Uterus (tissue), 3 donors: ENCODE measurements at regions not wholly inside any gene's neighbourhood (a gene's known extent, or its start where the extent isn't known, plus 50 kb on each side); places are given as distances from the start of the nearest gene placed in this dataset.

Source experiments
- DNase-seq, 2 donors: peaks; one replicate each; pipeline ENCODE4 v3.0.0-alpha.2; 2019 to 2020
- H3K27ac ChIP-seq, 2 donors: fragments of 200-600 bp; sonication (generic); 1 replicate in 1 of 2; 2 replicates in 1 of 2; pipeline ENCODE4 v1.5.1; 2016 to 2018
- H3K27me3 ChIP-seq, 2 donors: fragments of 200-600 bp; sonication (generic); one replicate each; pipeline ENCODE4 v1.5.1; 2018 to 2019; ENCODE audit warnings: control low read depth in 1 of 2
- H3K36me3 ChIP-seq, 2 donors: fragments of 200-600 bp; sonication (generic); one replicate each; pipeline ENCODE4 v1.5.1; 2019; ENCODE audit warnings: control low read depth in 1 of 2
- H3K4me1 ChIP-seq, 2 donors: fragments of 200-600 bp; sonication (generic); one replicate each; pipeline ENCODE4 v1.5.1; 2018 to 2019; ENCODE audit warnings: control low read depth in 1 of 2
- H3K4me3 ChIP-seq, 2 donors: fragments of 200-600 bp; sonication (generic); 1 replicate in 1 of 2; 2 replicates in 1 of 2; pipeline ENCODE4 v1.5.1; 2018 to 2019; ENCODE audit warnings: mild to moderate bottlenecking in 1 of 2
- H3K9me3 ChIP-seq, 2 donors: fragments of 200-600 bp; sonication (generic); one replicate each; pipeline ENCODE4 v1.5.1; 2019; ENCODE audit warnings: control low read depth in 1 of 2
- POLR2A ChIP-seq, 2 donors: fragments of 450-650 bp; IDR thresholded peaks; one replicate each; pipeline ENCODE4 v1.6.1; 2016; ENCODE audit warnings: antibody characterized with exemption in 2 of 2, mild to moderate bottlenecking in 1 of 2, moderate library complexity in 1 of 2
- intact Hi-C: fragments of 100-400 bp; cut with DNase I; formaldehyde crosslinking; loops from one replicate; pipeline ENCODE4 v1.15.1; 2023; ENCODE audit warnings: low total_unique reads
- TF ChIP-seq, protein P1 (sequence below), 4 experiments: fragments of 200-600 bp in 2 of 4; fragments of 450-650 bp in 2 of 4; sonication (generic) in 2 of 4; IDR thresholded peaks; one replicate each; pipeline ENCODE4 v1.5.1; 2016 to 2019; ENCODE audit warnings: antibody characterized with exemption in 4 of 4, mild to moderate bottlenecking in 2 of 4, moderate library complexity in 1 of 4
- donor health status: DM: yes; HTN: yes; CAD: no.

DNA sequence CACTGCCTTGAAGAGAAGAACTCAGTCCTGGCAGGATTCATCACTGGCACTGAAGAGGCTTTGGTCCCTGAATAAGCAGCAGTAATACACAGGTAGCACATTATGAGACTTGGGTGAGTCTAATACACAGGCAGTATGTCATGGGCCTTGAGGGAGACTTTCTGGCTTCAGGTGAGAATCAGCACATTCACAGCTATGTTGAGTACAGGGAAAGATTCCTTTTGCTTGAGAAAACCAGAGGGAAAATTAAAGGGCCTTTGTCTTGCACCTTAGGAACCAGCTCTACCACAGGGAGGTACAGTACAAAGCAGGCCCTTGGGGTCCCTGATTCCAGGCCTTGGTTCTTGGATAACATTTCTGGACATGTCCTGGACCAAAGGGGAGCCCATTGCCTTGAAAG, 484.6 kb downstream of the RFC3 start:
- Histone ChIP-seq H3K4me3 (no peak overlapping the region), H3K27me3 (peaks cover 0 to 3% of the 10 kb centered on the region in 2 donors), H3K9me3 (no peaks in the 10 kb centered on the region), H3K27ac (no peak overlapping the region), H3K36me3 (no peaks in the 10 kb centered on the region), H3K4me1 (no peaks in the 10 kb centered on the region)
- TF ChIP-seq, protein P1, sequence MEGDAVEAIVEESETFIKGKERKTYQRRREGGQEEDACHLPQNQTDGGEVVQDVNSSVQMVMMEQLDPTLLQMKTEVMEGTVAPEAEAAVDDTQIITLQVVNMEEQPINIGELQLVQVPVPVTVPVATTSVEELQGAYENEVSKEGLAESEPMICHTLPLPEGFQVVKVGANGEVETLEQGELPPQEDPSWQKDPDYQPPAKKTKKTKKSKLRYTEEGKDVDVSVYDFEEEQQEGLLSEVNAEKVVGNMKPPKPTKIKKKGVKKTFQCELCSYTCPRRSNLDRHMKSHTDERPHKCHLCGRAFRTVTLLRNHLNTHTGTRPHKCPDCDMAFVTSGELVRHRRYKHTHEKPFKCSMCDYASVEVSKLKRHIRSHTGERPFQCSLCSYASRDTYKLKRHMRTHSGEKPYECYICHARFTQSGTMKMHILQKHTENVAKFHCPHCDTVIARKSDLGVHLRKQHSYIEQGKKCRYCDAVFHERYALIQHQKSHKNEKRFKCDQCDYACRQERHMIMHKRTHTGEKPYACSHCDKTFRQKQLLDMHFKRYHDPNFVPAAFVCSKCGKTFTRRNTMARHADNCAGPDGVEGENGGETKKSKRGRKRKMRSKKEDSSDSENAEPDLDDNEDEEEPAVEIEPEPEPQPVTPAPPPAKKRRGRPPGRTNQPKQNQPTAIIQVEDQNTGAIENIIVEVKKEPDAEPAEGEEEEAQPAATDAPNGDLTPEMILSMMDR (IDR thresholded peaks at IDR 0.05): no peak
- TF ChIP-seq POLR2A (IDR thresholded peaks at IDR 0.05): no peak
- intact Hi-C loops: no loop called here
- no peak for DNase-seq

DNA sequence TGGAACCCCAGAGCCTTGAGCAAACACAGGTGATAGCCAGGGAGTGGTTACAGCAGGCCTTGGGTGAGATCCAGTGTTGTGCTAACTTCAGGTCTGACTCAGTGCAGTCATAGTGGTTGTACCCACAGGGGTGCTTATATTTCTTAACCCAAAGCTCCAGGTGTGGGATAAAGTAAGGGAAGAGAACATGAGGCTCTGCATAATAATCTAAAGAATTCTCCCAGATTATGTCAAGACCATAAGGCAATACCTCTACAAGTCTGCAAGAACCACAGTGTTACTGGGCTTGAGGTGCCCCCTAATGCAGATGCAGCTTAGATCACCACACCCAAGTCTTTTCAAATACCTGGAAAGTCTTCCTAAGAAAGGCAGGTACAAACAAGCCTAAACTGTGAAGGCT, 485.4 kb downstream of the RFC3 start:
- no peaks in the 10 kb centered on the region for H3K27me3 ChIP-seq
- H3K27ac ChIP-seq: no peak overlapping the region
- H3K4me1 ChIP-seq: no peaks in the 10 kb centered on the region
- no peaks in the 10 kb centered on the region for H3K36me3 ChIP-seq
- TF ChIP-seq, protein P1 (IDR thresholded peaks at IDR 0.05): no peak
- no peak for TF ChIP-seq POLR2A (IDR thresholded peaks at IDR 0.05)
- H3K4me3 ChIP-seq: no peak overlapping the region
- H3K9me3 ChIP-seq: no peaks in the 10 kb centered on the region
- DNase-seq: no peak
- intact Hi-C loops: no loop called here

DNA sequence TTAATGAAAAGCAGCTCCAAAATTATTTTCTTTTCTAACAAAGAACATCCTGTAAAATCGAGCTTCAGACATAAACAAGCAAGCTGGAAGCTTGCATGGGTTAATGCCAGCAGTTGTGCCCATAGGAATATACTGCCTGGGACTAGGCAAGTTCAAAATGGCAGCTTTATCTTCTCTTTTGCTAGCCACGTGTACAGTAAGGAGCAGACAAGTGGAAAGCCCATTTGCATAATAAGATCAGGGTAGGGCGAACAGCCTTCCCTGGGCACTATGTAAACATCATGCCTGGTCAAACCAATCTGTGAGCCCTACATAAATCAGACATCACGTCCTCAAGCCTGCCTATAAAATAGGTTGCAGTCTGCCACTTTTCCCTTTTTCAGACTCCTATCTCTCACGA, 489.7 kb downstream of the RFC3 start:
- Histone ChIP-seq H3K4me3 (no peak overlapping the region), H3K4me1 (no peaks in the 10 kb centered on the region), H3K27me3 (no peaks in the 10 kb centered on the region), H3K9me3 (no peaks in the 10 kb centered on the region), H3K27ac (no peak overlapping the region), H3K36me3 (no peaks in the 10 kb centered on the region)
- DNase-seq: no peak
- TF ChIP-seq, protein P1 (IDR thresholded peaks at IDR 0.05): no peak
- no peak for TF ChIP-seq POLR2A (IDR thresholded peaks at IDR 0.05)
- intact Hi-C loops: no loop called here

DNA sequence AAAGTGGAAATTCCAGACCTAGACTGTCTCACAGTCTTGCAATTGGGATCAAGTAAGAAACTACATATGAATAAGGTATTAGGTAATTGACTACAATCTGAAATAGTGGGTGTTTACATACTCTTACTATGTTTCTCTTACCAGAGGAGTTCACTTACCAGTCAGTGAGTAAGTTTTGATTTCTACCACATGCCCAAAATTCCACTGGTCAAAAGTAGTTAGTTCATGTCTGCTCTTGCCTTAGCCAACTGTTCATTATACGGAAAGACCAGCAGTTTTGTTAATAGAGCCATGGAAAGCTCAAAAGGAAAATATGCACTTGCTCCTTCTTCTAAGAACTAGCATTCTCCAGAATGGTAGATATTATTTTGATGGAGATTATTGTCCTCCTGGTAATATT, 490.8 kb downstream of the RFC3 start:
- no peak for DNase-seq
- Histone ChIP-seq H3K36me3 (no peaks in the 10 kb centered on the region), H3K27me3 (no peaks in the 10 kb centered on the region), H3K4me1 (no peaks in the 10 kb centered on the region), H3K9me3 (no peaks in the 10 kb centered on the region), H3K27ac (no peak overlapping the region), H3K4me3 (no peak overlapping the region)
- intact Hi-C loops: no loop called here
- TF ChIP-seq, protein P1 (IDR thresholded peaks at IDR 0.05): no peak
- TF ChIP-seq POLR2A (IDR thresholded peaks at IDR 0.05): no peak

DNA sequence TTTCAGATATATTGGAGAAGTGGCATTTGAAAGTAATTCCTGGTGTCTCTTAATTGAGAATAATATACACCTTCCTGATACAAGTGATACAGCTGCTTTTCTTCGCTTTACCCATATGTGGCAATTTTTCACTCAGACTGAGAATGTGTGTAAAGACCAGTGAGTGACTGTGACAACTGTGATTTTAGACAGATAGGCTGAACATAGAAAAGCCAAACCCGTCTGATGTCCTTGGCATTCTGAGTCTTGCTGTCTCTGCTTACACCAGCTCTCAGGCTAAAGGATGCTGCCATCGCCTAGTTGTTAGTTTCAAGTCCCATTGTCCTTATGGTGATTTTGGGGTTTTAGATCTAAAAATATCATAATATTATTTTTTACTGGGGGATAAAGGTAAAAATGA, 492.6 kb downstream of the RFC3 start:
- no peak for TF ChIP-seq POLR2A (IDR thresholded peaks at IDR 0.05)
- TF ChIP-seq, protein P1 (IDR thresholded peaks at IDR 0.05): no peak
- H3K4me1 ChIP-seq: no peaks in the 10 kb centered on the region
- H3K27ac ChIP-seq: no peak overlapping the region
- intact Hi-C loops: no loop called here
- H3K36me3 ChIP-seq: no peaks in the 10 kb centered on the region
- H3K4me3 ChIP-seq: no peak overlapping the region
- H3K9me3 ChIP-seq: no peaks in the 10 kb centered on the region
- DNase-seq: no peak
- H3K27me3 ChIP-seq: no peaks in the 10 kb centered on the region
